Lower leg skin (tissue), 3 donors: ENCODE measurements at regions not wholly inside any gene's neighbourhood (a gene's known extent, or its start where the extent isn't known, plus 50 kb on each side); places are given as distances from the start of the nearest gene placed in this dataset.
"Not testable (repeated sequence)": the region's sequence is repeated elsewhere in the genome, so short reads cannot be mapped to it uniquely, and the experiment has no call there.

Experiments
- CTCF ChIP-seq, 3 donors: fragments of 450-650 bp; IDR thresholded peaks; one replicate each; pipeline ENCODE4 v1.5.1; 2016; ENCODE audit warnings: antibody characterized with exemption in 3 of 3, mild to moderate bottlenecking in 3 of 3, moderate library complexity in 2 of 3
- POLR2A ChIP-seq, 2 donors: fragments of 450-650 bp; IDR thresholded peaks; one replicate each; pipeline ENCODE4 v1.6.1; 2016 to 2017; ENCODE audit warnings: antibody characterized with exemption in 2 of 2, mild to moderate bottlenecking in 1 of 2, moderate library complexity in 1 of 2

- TF ChIP-seq CTCF, POLR2A (IDR thresholded peaks at IDR 0.05): not testable (repeated sequence)
Measured at GRCh38 chr7:150054242-150054641, 180.5 kb downstream of the ATP6V0E2 start.
